ENCODE measurements at regions not wholly inside any gene's neighbourhood (a gene's known extent, or its start where the extent isn't known, plus 50 kb on each side); places are given as distances from the start of the nearest gene placed in this dataset.

GRCh38 chr11:95717314-95717713 is 72.3 kb downstream of the FAM76B start:
- DNase-seq (ENCODE audit: low read depth in 2 of 2, low spot score in 1 of 2): no peak

DNA sequence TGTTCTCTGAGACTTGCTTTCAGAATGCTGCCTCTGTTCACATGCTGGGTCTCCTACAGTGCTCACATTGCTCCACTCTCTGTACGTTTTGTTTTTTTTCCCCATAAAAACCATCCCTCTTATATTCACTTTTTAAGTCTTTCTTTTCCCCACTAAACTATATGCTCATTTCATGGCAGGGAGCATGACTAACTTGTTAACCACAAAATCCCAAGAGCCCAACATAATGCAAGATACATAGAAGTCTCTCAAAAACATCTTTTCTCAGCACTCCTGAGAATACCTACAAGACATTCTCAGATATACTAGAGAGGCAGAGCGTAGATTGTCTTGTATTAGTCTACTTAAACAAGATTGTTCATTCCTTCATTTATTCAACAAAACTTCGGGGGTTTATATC is 73.3 kb downstream of the FAM76B start:
- DNase-seq (ENCODE audit: low read depth in 2 of 2, low spot score in 1 of 2): no peak

DNA sequence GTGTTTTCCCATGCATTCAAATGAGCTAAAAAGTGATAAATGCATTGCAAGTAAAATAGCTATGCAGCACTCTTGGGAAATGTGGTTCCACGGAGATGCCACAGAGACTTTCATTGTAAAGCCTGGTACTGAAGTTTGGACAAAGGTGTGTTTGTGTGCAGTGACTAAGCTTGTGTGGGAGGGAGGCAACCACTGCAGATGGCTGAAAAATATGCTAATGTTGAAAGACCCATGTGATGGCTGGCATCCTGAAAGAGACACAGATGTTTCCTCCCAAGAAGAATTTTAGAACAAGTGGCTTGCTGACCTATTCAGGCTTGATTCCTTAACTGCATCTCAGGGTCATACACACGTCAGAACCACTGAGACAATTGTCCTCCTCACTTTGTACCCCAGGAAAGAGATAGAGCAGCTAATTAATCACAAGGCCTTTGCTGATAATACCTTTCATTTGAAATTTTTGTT is 73.8 kb downstream of the FAM76B start:
- no peak for DNase-seq (ENCODE audit: low read depth in 2 of 2, low spot score in 1 of 2)

DNA sequence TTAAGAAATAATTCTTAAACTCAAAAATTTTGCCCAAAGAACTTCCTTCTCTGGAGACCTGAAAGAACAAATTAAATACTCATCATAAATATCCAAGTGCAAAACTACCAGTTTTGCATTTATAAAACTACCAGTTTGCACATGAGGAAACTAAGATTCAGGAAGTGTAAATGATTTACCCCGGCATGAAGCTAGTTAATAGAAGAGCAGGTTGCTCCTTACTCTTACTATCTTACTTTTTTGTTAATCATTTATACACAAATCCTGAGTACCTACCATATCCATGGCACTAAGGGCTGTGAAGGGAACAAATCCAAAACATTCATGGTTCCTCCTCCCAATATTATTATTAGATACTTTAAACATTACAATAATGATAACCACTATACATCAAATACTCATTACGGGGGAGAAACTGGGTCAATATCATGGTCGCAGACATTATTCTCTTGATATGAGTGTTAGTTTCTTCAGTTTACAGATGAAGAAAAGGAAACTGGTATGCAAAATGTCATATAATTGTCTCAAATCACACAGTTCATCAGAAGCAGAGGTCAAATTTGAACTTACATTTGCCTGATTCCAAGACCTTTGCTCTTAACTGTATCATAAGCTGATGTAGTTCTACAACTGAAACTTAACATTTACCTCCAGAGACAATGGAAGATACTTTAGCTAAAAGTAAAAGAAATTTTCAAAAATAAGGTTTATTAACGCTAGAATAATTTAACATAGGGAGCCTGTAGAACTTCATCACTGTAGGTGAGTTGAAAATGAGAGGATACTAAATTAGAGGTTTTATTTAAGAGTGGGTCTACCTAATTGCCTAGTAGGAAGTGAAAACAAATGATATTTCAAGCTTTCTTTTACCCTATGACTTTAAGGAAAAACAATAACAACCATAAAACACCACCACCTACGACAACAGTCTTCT is 74.5 kb downstream of the FAM76B start:
- no peak for DNase-seq (ENCODE audit: low read depth in 2 of 2, low spot score in 1 of 2)

DNA sequence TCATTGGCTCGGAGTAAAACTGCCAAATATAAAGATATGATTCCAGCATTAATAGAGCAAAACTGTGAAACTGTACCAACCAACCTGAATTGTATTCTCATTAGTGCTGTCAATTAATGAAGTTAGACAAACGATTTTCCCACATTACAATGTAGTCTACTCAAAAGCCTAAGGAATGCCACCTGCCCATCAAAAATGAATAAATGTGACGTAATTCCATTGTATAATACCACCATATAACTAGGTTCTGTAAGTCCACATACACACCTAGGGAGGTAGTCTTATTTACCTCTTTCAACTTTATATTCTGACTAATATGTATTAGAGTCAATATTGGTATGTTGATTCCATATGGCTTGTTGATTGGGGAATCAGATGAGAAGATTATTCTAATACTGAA is 76.2 kb downstream of the FAM76B start:
- DNase-seq (ENCODE audit: low read depth in 2 of 2, low spot score in 1 of 2): no peak

GRCh38 chr11:95711945-95712221 is 77.7 kb downstream of the FAM76B start:
- no peak for DNase-seq (ENCODE audit: low read depth in 2 of 2, low spot score in 1 of 2)

GRCh38 chr11:95711162-95711944 is 78.2 kb downstream of the FAM76B start:
- no peak for DNase-seq (ENCODE audit: low read depth in 2 of 2, low spot score in 1 of 2)

- no peak for DNase-seq (ENCODE audit: low read depth in 2 of 2, low spot score in 1 of 2)
Measured at GRCh38 chr11:95708681-95709080, 80.9 kb downstream of the FAM76B start.

- no peak for DNase-seq (ENCODE audit: low read depth in 2 of 2, low spot score in 1 of 2)
Measured at GRCh38 chr11:95706974-95707387, 82.6 kb downstream of the FAM76B start.

DNA sequence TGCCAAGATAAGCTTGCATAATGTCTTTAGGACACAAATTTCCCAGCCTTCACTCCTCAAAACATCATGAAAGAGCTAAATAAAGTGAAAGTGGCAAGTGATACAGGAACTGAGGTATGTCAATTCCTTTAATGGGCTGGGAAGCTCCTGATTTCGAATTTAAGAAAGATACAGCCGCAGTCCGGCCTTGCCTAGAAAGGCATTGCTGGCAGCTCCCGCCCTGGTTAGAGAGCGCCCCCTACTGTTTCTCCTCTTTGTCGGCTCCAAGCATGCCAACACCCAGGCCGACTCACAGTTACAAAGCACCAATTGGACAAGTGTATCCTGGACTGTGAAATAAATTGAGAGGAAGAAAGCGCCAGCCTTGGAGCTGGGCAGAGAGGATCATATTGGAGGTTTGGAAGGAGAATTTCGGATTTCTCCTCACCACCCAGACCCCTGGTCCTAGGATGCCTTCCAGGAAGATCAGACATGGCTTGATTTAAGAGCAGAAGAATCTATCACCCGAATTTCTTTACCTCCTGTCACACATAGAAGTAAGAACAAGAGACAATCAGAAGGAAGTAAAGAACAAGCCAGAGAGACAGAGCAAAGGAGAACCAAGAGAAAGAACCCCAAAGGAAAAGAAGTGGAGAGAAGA is 84.0 kb downstream of the FAM76B start:
- peak; percentile 67 to 70 for DNase-seq (ENCODE audit: low read depth in 2 of 2, low spot score in 1 of 2)

DNA sequence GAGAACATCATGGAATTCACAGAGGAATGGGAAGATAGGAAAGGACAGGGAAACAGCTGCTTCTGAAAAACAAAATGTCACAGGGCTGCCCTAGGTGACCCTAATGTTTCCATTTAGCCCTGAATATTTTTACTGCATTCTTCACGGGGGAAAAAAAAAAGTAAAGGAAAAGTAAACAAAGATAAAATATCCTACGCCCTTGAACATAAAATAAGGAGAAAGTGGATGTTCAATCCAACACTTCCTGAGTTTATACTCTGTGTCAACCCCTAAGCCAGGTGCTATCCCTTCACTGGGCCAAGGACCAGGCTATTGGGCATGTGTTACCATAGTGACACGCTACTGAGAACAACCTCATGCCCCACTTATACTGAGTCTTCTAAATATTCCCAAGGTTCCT is 84.7 kb downstream of the FAM76B start:
- no peak for DNase-seq (ENCODE audit: low read depth in 2 of 2, low spot score in 1 of 2)

DNA sequence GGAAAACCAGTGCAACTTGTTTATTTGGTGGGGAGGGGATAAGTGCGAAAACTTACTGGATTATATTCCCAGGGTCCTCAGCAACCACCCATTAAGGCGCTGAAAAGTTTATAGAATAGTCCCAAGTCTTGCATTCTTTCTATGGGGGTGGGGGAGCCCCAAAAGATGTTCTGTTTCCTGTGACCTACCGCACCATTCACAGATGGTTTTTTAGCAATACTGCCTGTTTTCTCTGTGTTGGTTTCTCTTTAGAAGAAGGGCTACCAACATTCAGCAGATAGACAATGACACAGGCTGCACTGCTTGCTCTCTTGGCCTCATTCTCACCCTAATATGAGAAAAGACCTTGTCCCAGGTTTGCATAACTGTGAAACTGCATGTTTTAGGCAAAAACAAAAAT is 86.5 kb downstream of the FAM76B start:
- DNase-seq (ENCODE audit: low read depth in 2 of 2, low spot score in 1 of 2): no peak

DNA sequence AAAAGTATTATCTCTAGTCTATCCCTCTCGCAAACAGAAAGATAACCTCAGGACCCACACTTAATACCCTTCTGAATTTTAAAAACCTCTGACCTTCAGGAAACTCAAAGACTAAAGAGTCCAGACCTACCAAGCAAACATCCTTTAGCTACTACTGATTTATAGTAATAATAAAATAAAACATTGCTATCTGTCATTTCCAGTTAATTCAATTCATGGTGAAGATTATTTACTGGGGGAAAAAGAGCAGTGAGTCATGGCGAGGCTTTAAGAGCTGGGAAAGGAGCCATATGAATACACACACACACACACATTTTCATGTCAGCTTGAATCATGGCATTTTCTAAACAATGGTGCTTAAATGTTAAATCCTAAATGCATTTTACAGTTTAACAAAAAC is 87.1 kb downstream of the FAM76B start:
- DNase-seq (ENCODE audit: low read depth in 2 of 2, low spot score in 1 of 2): no peak

DNA sequence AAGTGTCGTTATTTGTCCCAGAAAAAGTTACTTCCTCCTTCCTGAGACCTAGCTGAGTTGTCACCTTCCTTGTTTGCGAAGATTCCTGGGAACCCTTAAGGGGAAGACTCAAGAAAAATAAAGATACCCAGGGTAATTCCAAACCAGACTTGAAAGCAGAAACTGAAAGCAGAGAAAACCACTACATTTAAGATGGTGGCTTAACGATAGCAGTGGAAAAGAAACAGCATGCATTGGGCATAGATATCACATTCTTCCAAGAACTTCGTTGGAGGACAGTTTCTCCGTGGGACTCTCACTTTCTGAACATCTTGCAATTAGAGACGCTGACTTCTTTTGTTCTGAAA is 89.1 kb downstream of the FAM76B start:
- no peak for DNase-seq (ENCODE audit: low read depth in 2 of 2, low spot score in 1 of 2)

- DNase-seq (ENCODE audit: low read depth in 2 of 2, low spot score in 1 of 2): no peak
Measured at GRCh38 chr11:95699631-95700470, 89.7 kb downstream of the FAM76B start.

GRCh38 chr11:95698676-95699557 is 90.7 kb downstream of the FAM76B start:
- no peak for DNase-seq (ENCODE audit: low read depth in 2 of 2, low spot score in 1 of 2)

DNA sequence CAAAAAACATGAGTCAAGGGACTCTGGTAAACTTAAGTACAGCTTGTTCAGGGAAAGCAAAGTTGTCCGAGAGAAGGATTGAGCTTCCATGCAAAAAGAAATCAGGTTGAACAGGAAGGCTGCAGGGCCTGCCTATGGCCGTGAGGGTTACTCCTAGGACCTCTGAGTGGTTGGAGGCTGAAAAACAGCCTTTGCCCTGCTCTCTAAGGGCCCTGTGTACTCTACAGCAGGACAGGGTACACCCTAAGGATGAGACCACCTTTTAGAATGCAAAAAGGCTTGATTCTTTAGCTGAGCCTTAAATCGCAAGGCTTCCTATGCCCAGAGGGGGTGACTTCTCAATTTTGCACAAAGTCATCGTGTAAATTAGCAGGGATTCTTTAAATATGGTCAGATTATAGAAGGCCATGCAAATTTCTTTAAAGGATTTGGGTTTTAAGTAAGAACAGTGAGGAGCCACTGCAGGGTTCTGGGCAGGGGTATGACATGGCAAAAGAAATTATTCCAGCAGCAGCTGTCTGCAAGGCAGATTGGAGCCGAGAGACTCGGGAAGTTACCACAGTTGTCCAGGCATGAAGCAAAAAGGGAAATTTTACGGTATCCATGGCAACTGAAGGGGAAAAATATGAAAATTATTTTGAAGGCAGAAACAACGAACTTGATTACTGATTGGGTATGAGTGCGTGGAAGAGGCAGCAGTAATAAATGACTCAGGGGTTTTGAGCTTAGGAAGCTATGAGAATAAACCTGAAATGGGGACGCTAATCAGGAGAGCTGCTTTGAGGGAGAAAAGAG is 91.8 kb downstream of the FAM76B start:
- DNase-seq (ENCODE audit: low read depth in 2 of 2, low spot score in 1 of 2): no peak

DNA sequence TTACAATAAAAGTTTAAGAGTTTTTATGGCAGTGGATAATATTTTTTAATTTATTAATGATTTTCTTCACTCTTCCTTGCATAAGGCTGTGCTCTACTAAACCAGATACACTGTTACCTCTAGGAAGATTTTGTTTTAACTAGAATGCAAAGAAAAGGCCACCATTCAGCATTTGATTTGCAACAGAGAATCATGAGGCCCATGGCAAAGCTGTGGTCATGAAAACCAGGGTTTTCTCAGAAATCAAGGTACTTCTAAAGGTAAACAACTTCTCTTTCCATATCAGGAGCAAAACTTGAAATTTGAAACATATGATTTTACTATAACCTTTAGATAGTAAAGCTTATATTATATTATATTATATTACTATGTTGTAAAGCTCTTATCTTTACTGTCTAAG is 94.4 kb downstream of the FAM76B start:
- no peak for DNase-seq (ENCODE audit: low read depth in 2 of 2, low spot score in 1 of 2)

GRCh38 chr11:95693298-95693697 is 96.3 kb downstream of the FAM76B start:
- DNase-seq (ENCODE audit: low read depth in 2 of 2, low spot score in 1 of 2): no peak
